ENCODE measurements at regions not wholly inside any gene's neighbourhood (a gene's known extent, or its start where the extent isn't known, plus 50 kb on each side); places are given as distances from the start of the nearest gene placed in this dataset.
"Not testable (repeated sequence)": the region's sequence is repeated elsewhere in the genome, so short reads cannot be mapped to it uniquely, and the experiment has no call there.

- intact Hi-C loops (cut with micrococcal nuclease) = no loop called here
- H3K4me1 Mint-ChIP-seq (ENCODE audit: low read depth) = no peaks in the 10 kb centered on the region
- DNase-seq (ENCODE audit: low spot score) = no peak
- H3K36me3 Mint-ChIP-seq (ENCODE audit: low read depth) = no peaks in the 10 kb centered on the region
- H3K27me3 Mint-ChIP-seq (ENCODE audit: low read depth) = peaks cover 38% of the 10 kb centered on the region
- H3K4me3 Mint-ChIP-seq (ENCODE audit: low read depth) = no peak overlapping the region
- no peaks in the 10 kb centered on the region for H3K9me3 Mint-ChIP-seq
- H3K27ac Mint-ChIP-seq = no peak overlapping the region
Observed at GRCh38 chr6:167691533-167692312, 135.0 kb upstream of the AFDN start.

DNA sequence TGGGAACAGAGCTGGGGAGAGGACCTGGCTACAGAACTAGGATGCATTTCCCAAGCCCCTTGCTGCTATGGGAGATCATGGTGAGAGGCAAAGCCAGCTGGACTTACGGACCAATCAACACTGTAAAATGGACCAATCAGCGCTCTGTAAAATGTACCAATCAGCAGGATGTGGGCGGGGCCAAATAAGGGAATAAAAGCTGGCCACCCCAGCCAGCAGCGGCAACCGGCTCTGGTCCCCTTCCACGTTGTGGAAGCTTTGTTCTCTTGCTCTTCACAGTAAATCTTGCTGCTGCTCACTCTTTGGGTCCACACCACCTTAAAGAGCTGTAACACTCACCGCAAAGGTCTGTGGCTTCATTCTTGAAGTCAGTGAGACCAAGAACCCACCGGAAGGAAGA lies 133.2 kb upstream of the AFDN start:
- peaks cover 39% of the 10 kb centered on the region for H3K27me3 Mint-ChIP-seq (ENCODE audit: low read depth)
- H3K36me3 Mint-ChIP-seq (ENCODE audit: low read depth); H3K27ac Mint-ChIP-seq; H3K9me3 Mint-ChIP-seq; H3K4me3 Mint-ChIP-seq (ENCODE audit: low read depth); intact Hi-C loops (cut with micrococcal nuclease); H3K4me1 Mint-ChIP-seq (ENCODE audit: low read depth); DNase-seq (ENCODE audit: low spot score): not testable (repeated sequence)

DNA sequence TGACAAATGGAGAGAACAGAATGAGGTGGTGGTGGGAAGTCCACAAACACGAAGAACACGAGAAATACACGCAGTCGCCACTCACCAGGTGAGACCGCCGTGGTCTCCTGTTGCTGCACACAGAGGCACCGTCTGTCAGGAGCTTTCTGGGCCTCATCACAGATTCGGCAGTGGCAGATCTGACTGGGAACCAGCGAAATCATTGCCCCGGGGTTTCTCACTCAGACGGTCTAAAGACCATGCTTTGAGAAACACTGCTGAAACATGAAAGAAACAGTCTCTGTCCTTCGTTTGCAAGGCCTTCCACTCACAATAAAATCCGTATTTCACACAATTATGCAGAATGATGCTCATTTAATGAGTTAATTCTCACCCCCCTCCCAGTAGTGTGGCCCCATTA lies 130.9 kb upstream of the AFDN start:
- Mint-ChIP-seq H3K4me1 (ENCODE audit: low read depth) (peaks cover 20% of the 10 kb centered on the region), H3K4me3 (ENCODE audit: low read depth) (no peak overlapping the region), H3K27ac (no peak overlapping the region), H3K9me3 (no peaks in the 10 kb centered on the region), H3K36me3 (ENCODE audit: low read depth) (no peaks in the 10 kb centered on the region), H3K27me3 (ENCODE audit: low read depth) (peaks cover 37% of the 10 kb centered on the region)
- no peak for DNase-seq (ENCODE audit: low spot score)
- intact Hi-C loops (cut with micrococcal nuclease) = no loop called here

DNA sequence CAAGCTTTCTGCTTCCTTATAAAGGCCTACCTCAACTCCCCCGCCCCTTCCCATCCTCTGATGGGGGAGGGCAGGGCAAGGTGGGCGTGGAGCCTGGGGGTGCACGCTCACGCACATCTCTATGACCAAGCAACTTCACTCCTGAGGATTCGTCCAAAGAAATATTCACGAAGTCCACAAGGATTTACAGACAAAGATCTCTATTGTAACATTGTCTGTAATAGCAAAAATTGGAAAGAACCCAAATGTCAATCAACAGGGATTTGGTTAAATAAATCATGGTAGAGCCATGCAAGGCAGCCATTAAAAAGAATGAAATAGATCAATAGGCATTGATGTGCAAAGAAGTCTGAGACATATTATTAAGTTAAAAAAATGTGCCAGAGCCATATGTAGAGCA lies 130.4 kb upstream of the AFDN start:
- H3K27ac Mint-ChIP-seq = no peak overlapping the region
- no peak overlapping the region for H3K4me3 Mint-ChIP-seq (ENCODE audit: low read depth)
- no peaks in the 10 kb centered on the region for H3K36me3 Mint-ChIP-seq (ENCODE audit: low read depth)
- H3K27me3 Mint-ChIP-seq (ENCODE audit: low read depth) = peaks cover 36% of the 10 kb centered on the region
- intact Hi-C loops (cut with micrococcal nuclease) = no loop called here
- H3K4me1 Mint-ChIP-seq (ENCODE audit: low read depth) = peaks cover 23% of the 10 kb centered on the region
- no peak for DNase-seq (ENCODE audit: low spot score)
- H3K9me3 Mint-ChIP-seq = no peaks in the 10 kb centered on the region

GRCh38 chr6:167697316-167697715 lies 129.4 kb upstream of the AFDN start:
- no peak overlapping the region for H3K27ac Mint-ChIP-seq
- H3K36me3 Mint-ChIP-seq (ENCODE audit: low read depth) = no peaks in the 10 kb centered on the region
- no peak overlapping the region for H3K4me3 Mint-ChIP-seq (ENCODE audit: low read depth)
- H3K9me3 Mint-ChIP-seq = no peaks in the 10 kb centered on the region
- no peak for DNase-seq (ENCODE audit: low spot score)
- H3K4me1 Mint-ChIP-seq (ENCODE audit: low read depth) = peaks cover 23% of the 10 kb centered on the region
- H3K27me3 Mint-ChIP-seq (ENCODE audit: low read depth) = peaks cover 33% of the 10 kb centered on the region
- intact Hi-C loops (cut with micrococcal nuclease) = no loop called here

DNA sequence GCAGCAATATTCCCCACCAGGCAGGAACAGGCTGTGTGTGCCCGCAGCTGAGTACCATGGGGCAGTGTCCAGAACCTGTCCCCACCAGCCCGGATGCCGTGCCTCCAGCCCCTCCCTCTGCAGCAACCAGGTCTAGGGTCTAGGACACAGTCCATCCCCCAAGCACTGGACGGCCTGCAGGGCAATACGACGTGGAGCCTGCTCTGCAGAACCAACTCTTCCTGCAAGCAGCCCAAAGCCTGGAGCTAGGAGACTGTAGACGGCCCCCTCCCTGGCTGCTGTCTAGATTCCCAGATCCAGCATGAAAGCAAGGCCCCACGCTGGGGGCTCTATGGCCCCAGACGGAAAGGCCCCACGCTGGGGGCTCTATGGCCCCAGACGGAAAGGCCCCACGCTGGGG lies 128.2 kb upstream of the AFDN start:
- DNase-seq (ENCODE audit: low spot score) = no peak
- intact Hi-C loops (cut with micrococcal nuclease) = no loop called here
- peaks cover 41% of the 10 kb centered on the region for H3K27me3 Mint-ChIP-seq (ENCODE audit: low read depth)
- no peak overlapping the region for H3K4me3 Mint-ChIP-seq (ENCODE audit: low read depth)
- peaks cover 23% of the 10 kb centered on the region for H3K4me1 Mint-ChIP-seq (ENCODE audit: low read depth)
- no peaks in the 10 kb centered on the region for H3K36me3 Mint-ChIP-seq (ENCODE audit: low read depth)
- no peaks in the 10 kb centered on the region for H3K9me3 Mint-ChIP-seq
- H3K27ac Mint-ChIP-seq = no peak overlapping the region

- intact Hi-C loops (cut with micrococcal nuclease) = no loop called here
- H3K4me1 Mint-ChIP-seq (ENCODE audit: low read depth) = peaks cover 23% of the 10 kb centered on the region
- no peaks in the 10 kb centered on the region for H3K36me3 Mint-ChIP-seq (ENCODE audit: low read depth)
- H3K27me3 Mint-ChIP-seq (ENCODE audit: low read depth) = peaks cover 39% of the 10 kb centered on the region
- peak overlapping the region; percentile 69 for H3K27ac Mint-ChIP-seq
- no peaks in the 10 kb centered on the region for H3K9me3 Mint-ChIP-seq
- H3K4me3 Mint-ChIP-seq (ENCODE audit: low read depth) = peak overlapping the region; percentile 59
- DNase-seq (ENCODE audit: low spot score) = peak; percentile 54
Observed at GRCh38 chr6:167699141-167699931, 127.4 kb upstream of the AFDN start.

- intact Hi-C loops (cut with micrococcal nuclease) = loop anchor here (10.0 kb wide), 1 partner anchor 655 kb away; no protein-coding TSS in a partner anchor
- no peak overlapping the region for H3K27ac Mint-ChIP-seq
- no peaks in the 10 kb centered on the region for H3K36me3 Mint-ChIP-seq (ENCODE audit: low read depth)
- no peak overlapping the region for H3K4me3 Mint-ChIP-seq (ENCODE audit: low read depth)
- DNase-seq (ENCODE audit: low spot score) = no peak
- peaks cover 39% of the 10 kb centered on the region for H3K27me3 Mint-ChIP-seq (ENCODE audit: low read depth)
- H3K9me3 Mint-ChIP-seq = no peaks in the 10 kb centered on the region
- H3K4me1 Mint-ChIP-seq (ENCODE audit: low read depth) = peaks cover 26% of the 10 kb centered on the region
Observed at GRCh38 chr6:167700199-167700598, 126.5 kb upstream of the AFDN start.

- Mint-ChIP-seq H3K4me1 (ENCODE audit: low read depth) (peaks cover 34% of the 10 kb centered on the region), H3K27ac (no peak overlapping the region), H3K9me3 (no peaks in the 10 kb centered on the region), H3K36me3 (ENCODE audit: low read depth) (no peaks in the 10 kb centered on the region), H3K4me3 (ENCODE audit: low read depth) (no peak overlapping the region), H3K27me3 (ENCODE audit: low read depth) (peaks cover 41% of the 10 kb centered on the region)
- intact Hi-C loops (cut with micrococcal nuclease) = loop anchor here (10.0 kb wide), 1 partner anchor 656 kb away; no protein-coding TSS in a partner anchor
- DNase-seq (ENCODE audit: low spot score) = no peak
Observed at GRCh38 chr6:167701010-167701409, 125.7 kb upstream of the AFDN start.

DNA sequence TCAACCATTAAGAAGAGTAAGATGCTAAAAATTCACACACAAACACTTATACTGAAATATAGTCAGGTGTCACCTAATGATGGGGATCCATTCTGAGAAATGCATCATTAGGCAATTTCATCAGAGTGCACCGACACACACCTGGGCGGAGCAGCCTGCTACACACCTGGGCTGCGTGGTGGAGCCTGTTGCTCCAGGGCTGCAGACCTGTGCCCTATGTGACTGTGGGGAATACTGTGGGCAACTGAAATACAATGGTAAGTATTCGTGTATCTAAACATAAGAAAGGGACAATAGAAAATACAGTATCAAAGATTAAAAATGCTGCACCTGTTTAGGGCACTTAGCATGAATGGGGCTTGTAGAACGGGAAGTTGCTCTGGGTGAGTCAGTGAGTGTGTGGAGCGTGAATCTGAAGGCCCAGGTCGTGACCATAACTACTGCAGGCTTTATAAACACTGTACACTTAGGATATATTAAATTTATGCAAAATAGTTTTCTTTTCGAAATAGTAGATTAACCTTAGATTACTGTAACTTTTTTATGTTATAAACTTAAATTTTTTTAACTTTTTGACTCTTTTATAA lies 124.4 kb upstream of the AFDN start:
- no peak overlapping the region for H3K27ac Mint-ChIP-seq
- DNase-seq (ENCODE audit: low spot score) = no peak
- intact Hi-C loops (cut with micrococcal nuclease) = loop anchor here (10.0 kb wide), 1 partner anchor 658 kb away; no protein-coding TSS in a partner anchor
- peaks cover 43% of the 10 kb centered on the region for H3K27me3 Mint-ChIP-seq (ENCODE audit: low read depth)
- H3K9me3 Mint-ChIP-seq = no peaks in the 10 kb centered on the region
- no peak overlapping the region for H3K4me3 Mint-ChIP-seq (ENCODE audit: low read depth)
- peaks cover 44% of the 10 kb centered on the region for H3K4me1 Mint-ChIP-seq (ENCODE audit: low read depth)
- no peaks in the 10 kb centered on the region for H3K36me3 Mint-ChIP-seq (ENCODE audit: low read depth)

DNA sequence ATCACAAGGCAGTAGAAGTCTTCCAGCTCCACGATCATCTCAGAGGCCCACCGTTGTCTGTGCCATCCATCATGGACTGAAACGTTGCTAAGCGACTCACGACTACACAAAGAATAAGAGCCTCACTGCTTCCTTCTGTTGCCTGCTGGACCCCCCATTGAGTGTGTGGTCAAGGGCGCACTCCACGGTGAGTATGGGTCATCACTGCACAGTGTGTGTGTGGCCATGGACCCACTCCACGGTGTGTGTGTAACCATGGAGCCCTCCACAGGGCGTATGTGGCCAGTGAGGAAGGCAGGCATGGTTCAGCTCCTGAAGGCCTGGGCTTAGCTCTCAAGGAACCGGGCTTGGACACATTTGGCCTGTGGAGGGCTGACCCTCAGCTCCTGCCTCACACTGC lies 123.4 kb upstream of the AFDN start:
- no peak overlapping the region for H3K4me3 Mint-ChIP-seq (ENCODE audit: low read depth)
- no peak for DNase-seq (ENCODE audit: low spot score)
- H3K36me3 Mint-ChIP-seq (ENCODE audit: low read depth) = no peaks in the 10 kb centered on the region
- H3K9me3 Mint-ChIP-seq = no peaks in the 10 kb centered on the region
- intact Hi-C loops (cut with micrococcal nuclease) = loop anchor here (10.0 kb wide), 1 partner anchor 659 kb away; no protein-coding TSS in a partner anchor
- H3K27ac Mint-ChIP-seq = no peak overlapping the region
- H3K27me3 Mint-ChIP-seq (ENCODE audit: low read depth) = peaks cover 48% of the 10 kb centered on the region
- peaks cover 44% of the 10 kb centered on the region for H3K4me1 Mint-ChIP-seq (ENCODE audit: low read depth)

DNA sequence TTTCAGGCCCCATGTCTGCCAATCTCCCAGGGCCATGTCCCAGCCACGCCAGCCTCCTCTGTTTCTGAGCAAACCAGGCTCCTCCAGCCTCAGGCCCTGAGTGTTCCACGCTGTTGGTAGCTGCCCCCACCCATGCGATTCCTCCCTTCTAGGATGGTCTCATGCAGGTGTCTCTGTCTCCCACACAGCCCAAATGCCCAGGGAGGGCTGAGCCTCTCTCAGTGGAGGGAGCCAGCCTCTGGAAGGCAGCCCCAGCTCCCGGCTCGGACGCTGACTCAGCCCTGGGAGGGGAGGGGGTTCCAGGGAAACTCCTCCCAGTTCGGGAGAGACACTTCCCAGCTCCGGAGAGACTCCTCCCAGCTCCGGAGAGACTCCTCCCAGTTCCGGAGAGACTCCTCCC lies 122.9 kb upstream of the AFDN start:
- Mint-ChIP-seq H3K36me3 (ENCODE audit: low read depth) (no peaks in the 10 kb centered on the region), H3K4me1 (ENCODE audit: low read depth) (peaks cover 47% of the 10 kb centered on the region)
- intact Hi-C loops (cut with micrococcal nuclease) = loop anchor here (10.0 kb wide), 1 partner anchor 659 kb away; no protein-coding TSS in a partner anchor

More for the DNA sequence above, 122.9 kb upstream of the AFDN start:
- Mint-ChIP-seq H3K9me3 (no peaks in the 10 kb centered on the region), H3K4me3 (ENCODE audit: low read depth) (no peak overlapping the region), H3K27me3 (ENCODE audit: low read depth) (peaks cover 52% of the 10 kb centered on the region), H3K27ac (no peak overlapping the region)
- no peak for DNase-seq (ENCODE audit: low spot score)

All from activated T-helper 2 cell treated with anti-CD3 and anti-CD28 coated beads, Interferon-gamma antibody, Interleukin-2, Interleukin-4, amounts not matched to agents 10 μg/mL and 5 μg/mL and 100 μg/mL, durations not matched to agents 14 hours and 24 hours and 36 hours (primary cell).